AG08395 (cell line): ENCODE measurements at regions not wholly inside any gene's neighbourhood (a gene's known extent, or its start where the extent isn't known, plus 50 kb on each side); places are given as distances from the start of the nearest gene placed in this dataset.
"Not testable (repeated sequence)": the region's sequence is repeated elsewhere in the genome, so short reads cannot be mapped to it uniquely, and the experiment has no call there.

Source experiments
- DNase-seq: peaks from one replicate; pipeline ENCODE4 v3.0.0; 2012; ENCODE audit warnings: mixed read lengths, low spot score

GRCh38 chr1:146281522-146281921 is 52.7 kb upstream of the NOTCH2NLA start:
- DNase-seq, result not testable (repeated sequence)

GRCh38 chr1:146278758-146279157 is 49.9 kb upstream of the NOTCH2NLA start:
- not testable (repeated sequence) for DNase-seq
